H1 (cell line): ENCODE measurements at regions not wholly inside any gene's neighbourhood (a gene's known extent, or its start where the extent isn't known, plus 50 kb on each side); places are given as distances from the start of the nearest gene placed in this dataset.

ENCODE experiments used
- CTCF ChIA-PET: fragments of 300-600 bp; sonication (Branson Sonifier 250); formaldehyde crosslinking; loops from one replicate; lab custom pipeline; 2021; ENCODE audit not compliant: partially characterized antibody; lab: Charles Lee
- POLR2A ChIA-PET: fragments of 300-600 bp; sonication (Branson Sonifier 250); formaldehyde crosslinking; loops from one replicate; lab custom pipeline; 2021; ENCODE audit warnings: inconsistent platforms; ENCODE audit not compliant: partially characterized antibody; lab: Charles Lee
- DNase-seq, 2 experiments: peaks; one replicate each; pipeline versions ENCODE4 v3.0.0 to v3.0.0-alpha.2; 2010 to 2022; ENCODE audit warnings: low spot score in 2 of 2, low read depth in 1 of 2, mixed read lengths in 1 of 2
- FAIRE-seq: peaks from 2 replicates; lab custom pipeline; 2011; peaks lifted over from hg19 to GRCh38; lab: Jason Lieb, UNC
- H2AFZ ChIP-seq: 2 replicates; pipeline ENCODE4 v1.8.1; 2012; ENCODE audit warnings: low read length, inconsistent platforms
- H2AK5ac ChIP-seq: 2 replicates; pipeline ENCODE4 v1.6.1; 2013; ENCODE audit warnings: low read depth, low read length
- H2BK120ac ChIP-seq: replicated peaks from 2 replicates; pipeline ENCODE3; 2013; ENCODE audit warnings: low read depth, low read length, inconsistent platforms
- H2BK12ac ChIP-seq: 2 replicates; pipeline ENCODE4 v1.6.1; 2013; ENCODE audit warnings: low read depth, low read length
- H2BK15ac ChIP-seq: 2 replicates; pipeline ENCODE4 v1.6.1; 2013; ENCODE audit warnings: low read length
- H2BK20ac ChIP-seq: 2 replicates; pipeline ENCODE4 v1.6.1; 2013; ENCODE audit warnings: low read length
- H2BK5ac ChIP-seq: 2 replicates; pipeline ENCODE4 v1.6.1; 2013; ENCODE audit warnings: low read depth, low read length
- H3K14ac ChIP-seq: 2 replicates; pipeline ENCODE4 v1.6.1; 2013; ENCODE audit warnings: inconsistent platforms; ENCODE audit not compliant: insufficient read length
- H3K18ac ChIP-seq: 2 replicates; pipeline ENCODE4 v1.6.1; 2013; ENCODE audit warnings: low read length; ENCODE audit errors: extremely low read depth
- H3K23ac ChIP-seq: 2 replicates; pipeline ENCODE4 v1.6.1; 2013; ENCODE audit warnings: inconsistent platforms; ENCODE audit not compliant: insufficient read length
- H3K23me2 ChIP-seq: 2 replicates; pipeline ENCODE4 v1.6.1; 2013; ENCODE audit warnings: low read depth, low read length
- H3K27ac ChIP-seq: 2 replicates; pipeline ENCODE4 v1.6.1; 2011; ENCODE audit warnings: low read depth, low read length, inconsistent platforms
- H3K27me3 ChIP-seq, 4 experiments: replicated peaks in 1 of 4; 1 replicate in 1 of 4; 2 replicates in 3 of 4; pipeline versions ENCODE4 v1.6.1 to v1.8.1; 2011 to 2013; ENCODE audit warnings: low read length in 3 of 4, mild to moderate bottlenecking in 3 of 4, inconsistent platforms in 2 of 4, mixed read lengths in 2 of 4, moderate library complexity in 1 of 4; ENCODE audit not compliant: control insufficient read depth in 3 of 4, insufficient read depth in 3 of 4; ENCODE audit errors: extremely low read depth in 1 of 4
- H3K36me3 ChIP-seq, 4 experiments: 2 replicates each; pipeline versions ENCODE4 v1.6.1 to v1.8.1; 2011 to 2013; ENCODE audit warnings: mild to moderate bottlenecking in 4 of 4, low read length in 3 of 4, moderate library complexity in 2 of 4, control low read depth in 1 of 4, inconsistent platforms in 1 of 4; ENCODE audit not compliant: insufficient read depth in 4 of 4, control insufficient read depth in 2 of 4
- H3K4ac ChIP-seq: replicated peaks from 2 replicates; pipeline ENCODE3; 2013; ENCODE audit warnings: low read length, low read depth, mixed read lengths, inconsistent platforms; ENCODE audit not compliant: insufficient read length
- H3K4me1 ChIP-seq, 4 experiments: replicated peaks in 1 of 4; 1 replicate in 1 of 4; 2 replicates in 3 of 4; pipeline versions ENCODE4 v1.6.1 to v1.8.1; 2011 to 2013; ENCODE audit warnings: low read length in 3 of 4, inconsistent platforms in 2 of 4, mixed read lengths in 1 of 4; ENCODE audit not compliant: insufficient read depth in 4 of 4, control insufficient read depth in 3 of 4
- H3K4me2 ChIP-seq, 2 experiments: 2 replicates each; pipeline versions ENCODE4 v1.6.1 to v1.8.1; 2011 to 2013; ENCODE audit warnings: low read depth in 2 of 2, low read length in 2 of 2, control low read depth in 1 of 2, inconsistent platforms in 1 of 2, mild to moderate bottlenecking in 1 of 2; ENCODE audit not compliant: insufficient read depth in 1 of 2
- H3K4me3 ChIP-seq, 4 experiments: fragments of 200-600, 300-600 bp in 1 of 4; sonication (generic), shearing (Covaris generic), sonication (Bioruptor Twin) in 1 of 4; 2 replicates each; pipeline versions ENCODE4 v1.5.1 to v1.8.1; 2011 to 2016; ENCODE audit warnings: low read length in 4 of 4, low read depth in 3 of 4, control low read depth in 2 of 4, inconsistent platforms in 2 of 4, mild to moderate bottlenecking in 2 of 4, mixed read lengths in 1 of 4, moderate library complexity in 1 of 4; ENCODE audit not compliant: insufficient read depth in 2 of 4; ENCODE audit errors: extremely low read depth in 1 of 4
- H3K56ac ChIP-seq: replicated peaks from 2 replicates; pipeline ENCODE3; 2013; ENCODE audit warnings: low read depth, mild to moderate bottlenecking, mixed read lengths, low read length, inconsistent platforms; ENCODE audit not compliant: insufficient read length
- H3K79me1 ChIP-seq: 2 replicates; pipeline ENCODE4 v1.6.1; 2013; ENCODE audit warnings: low read depth, low read length, control low read depth
- H3K79me2 ChIP-seq, 2 experiments: 2 replicates each; pipeline versions ENCODE4 v1.6.1 to v1.8.1; 2012 to 2013; ENCODE audit warnings: low read length in 2 of 2, mild to moderate bottlenecking in 2 of 2, inconsistent platforms in 1 of 2; ENCODE audit not compliant: insufficient read depth in 2 of 2, control insufficient read depth in 1 of 2
- H3K9ac ChIP-seq, 4 experiments: replicated peaks in 1 of 4; 1 replicate in 1 of 4; 2 replicates in 3 of 4; pipeline versions ENCODE4 v1.6.1 to v1.8.1; 2011 to 2013; ENCODE audit warnings: low read depth in 3 of 4, low read length in 3 of 4, control low read depth in 2 of 4, mild to moderate bottlenecking in 2 of 4, moderate library complexity in 2 of 4, inconsistent platforms in 1 of 4; ENCODE audit errors: extremely low read depth in 1 of 4
- H3K9me3 ChIP-seq, 2 experiments: 2 replicates each; pipeline versions ENCODE4 v1.6.1 to v1.8.1; 2012 to 2013; ENCODE audit warnings: mild to moderate bottlenecking in 2 of 2, moderate library complexity in 2 of 2, control low read depth in 1 of 2, inconsistent platforms in 1 of 2, low read depth in 1 of 2, low read length in 1 of 2, mixed read lengths in 1 of 2; ENCODE audit not compliant: insufficient read depth in 2 of 2
- H4K20me1 ChIP-seq, 2 experiments: replicated peaks in 1 of 2; 2 replicates each; pipeline versions ENCODE3 to v1.8.1; 2011 to 2013; ENCODE audit warnings: inconsistent platforms in 2 of 2, low read length in 2 of 2, mild to moderate bottlenecking in 1 of 2; ENCODE audit not compliant: insufficient read depth in 2 of 2, control insufficient read depth in 1 of 2
- H4K5ac ChIP-seq: 2 replicates; pipeline ENCODE4 v1.6.1; 2013; ENCODE audit warnings: low read length, low read depth, mixed read lengths, inconsistent platforms; ENCODE audit not compliant: insufficient read length
- H4K8ac ChIP-seq: 2 replicates; pipeline ENCODE4 v1.8.0; 2013; ENCODE audit warnings: mild to moderate bottlenecking, moderate library complexity, low read length, inconsistent platforms; ENCODE audit not compliant: insufficient read depth; ENCODE audit errors: extremely low read depth
- H4K91ac ChIP-seq: replicated peaks from 2 replicates; pipeline ENCODE3; 2013; ENCODE audit warnings: low read length, mixed read lengths, inconsistent platforms; ENCODE audit not compliant: insufficient read length
- BCL11A ChIP-seq, 2 experiments: IDR thresholded peaks; one replicate each; pipeline ENCODE4 v1.6.1; 2011; ENCODE audit warnings: low read depth in 2 of 2, low read length in 2 of 2, mild to moderate bottlenecking in 2 of 2
- CHD2 ChIP-seq: IDR thresholded peaks from 2 replicates; pipeline ENCODE4 v1.6.1; 2012; ENCODE audit warnings: low read length, improper control_type of control experiment
- CTCF ChIP-seq, 3 experiments: IDR thresholded peaks; 1 replicate in 2 of 3; 2 replicates in 1 of 3; pipeline versions ENCODE4 v1.5.1 to v1.6.1; 2011; ENCODE audit warnings: low read length in 3 of 3, mild to moderate bottlenecking in 3 of 3, inconsistent platforms in 2 of 3, low read depth in 1 of 3, moderate library complexity in 1 of 3; ENCODE audit not compliant: insufficient read depth in 1 of 3; ENCODE audit errors: control extremely low read depth in 1 of 3
- MAX ChIP-seq: IDR thresholded peaks from 2 replicates; pipeline ENCODE4 v1.6.1; 2012; ENCODE audit warnings: inconsistent platforms
- RBBP5 ChIP-seq: IDR thresholded peaks from 2 replicates; pipeline ENCODE4 v1.7.1; 2012; ENCODE audit warnings: low read depth, mild to moderate bottlenecking, inconsistent platforms, low read length, moderate library complexity, borderline replicate concordance
- RFX5 ChIP-seq: IDR thresholded peaks from 2 replicates; pipeline ENCODE4 v1.6.1; 2011; ENCODE audit warnings: low read depth, low read length, improper control_type of control experiment, borderline replicate concordance
- SP2 ChIP-seq: IDR thresholded peaks from 2 replicates; pipeline ENCODE4 v1.6.1; 2012; ENCODE audit warnings: mild to moderate bottlenecking, low read length, inconsistent platforms
- TEAD4 ChIP-seq: IDR thresholded peaks from 2 replicates; pipeline ENCODE4 v1.6.1; 2012; ENCODE audit warnings: low read depth, low read length, inconsistent platforms, mixed read lengths
- WGBS, 2 experiments: shearing (Covaris generic) in 1 of 2; methylation state at CpG; one replicate each; pipeline versions ENCODE4 v1.1.6 to v1.1.7; 2013 to 2015; ENCODE audit warnings: low lambda C conversion rate in 2 of 2, mixed read lengths in 2 of 2, inconsistent platforms in 1 of 2, low coverage in 1 of 2, missing lambda C conversion rate in 1 of 2; ENCODE audit not compliant: insufficient replicate concordance in 2 of 2, insufficient coverage in 1 of 2, insufficient read length in 1 of 2; ENCODE audit errors: extremely low coverage in 1 of 2, missing lambda C conversion rate in 1 of 2; 5-methylcytosine and 5-hydroxymethylcytosine counted together

- Histone ChIP-seq H3K27me3 (no peaks in the 10 kb centered on the region), H3K4me1 (no peaks in the 10 kb centered on the region), H3K9ac (no peak overlapping the region), H3K9me3 (peaks cover 0 to 7% of the 10 kb centered on the region in 2 experiments; a peak in 1 of 4 replicates), H2BK5ac (no peak overlapping the region), H3K79me1 (no peaks in the 10 kb centered on the region), H2BK12ac (no peak overlapping the region), H3K4ac (no peak overlapping the region), H3K4me3 (no peak overlapping the region), H3K14ac (no peak overlapping the region), H2BK15ac (no peak overlapping the region), H2BK120ac (no peak overlapping the region), H4K5ac (no peak overlapping the region), H4K91ac (no peak overlapping the region), H3K27ac (no peak overlapping the region), H4K8ac (no peak overlapping the region), H3K4me2 (no peak overlapping the region), H3K56ac (no peak overlapping the region), H4K20me1 (no peaks in the 10 kb centered on the region), H2BK20ac (no peak overlapping the region), H3K23ac (no peak overlapping the region), H3K36me3 (no peaks in the 10 kb centered on the region), H2AFZ (no peak overlapping the region), H3K79me2 (no peaks in the 10 kb centered on the region), H3K18ac (no peak overlapping the region), H3K23me2 (no peaks in the 10 kb centered on the region), H2AK5ac (no peak overlapping the region)
- no peak for FAIRE-seq
- POLR2A ChIA-PET: no interaction called here
- CTCF ChIA-PET: no interaction called here
- TF ChIP-seq SP2: no peak
- TF ChIP-seq RFX5: no peak
- no peak for TF ChIP-seq RBBP5
- TF ChIP-seq CHD2: no peak
- TF ChIP-seq TEAD4: no peak
- TF ChIP-seq MAX: no peak
- no peak for TF ChIP-seq CTCF (IDR thresholded peaks at IDR 0.05; ENCODE audit: control extremely low read depth in 1 of 3, insufficient read depth in 1 of 3, low read depth in 1 of 3, low read length in 3 of 3)
- TF ChIP-seq BCL11A (IDR thresholded peaks at IDR 0.05; ENCODE audit: low read depth in 2 of 2, low read length in 2 of 2): no peak
- no peak for DNase-seq
- 90% methylated on average over 4 of the region's 4 CpGs; no CpG with 5 or more reads in 1 of the 2 experiments for WGBS, 2 experiments
Measured at GRCh38 chr5:36770125-36770524, 106.4 kb upstream of the NIPBL start.
